Endodermal cell (in vitro differentiated cells): ENCODE measurements at regions not wholly inside any gene's neighbourhood (a gene's known extent, or its start where the extent isn't known, plus 50 kb on each side); places are given as distances from the start of the nearest gene placed in this dataset.

Source experiments
- DNase-seq: peaks from one replicate; pipeline ENCODE4 v3.0.0-alpha.2; 2017
- H3K27ac ChIP-seq: 2 replicates; pipeline ENCODE4 v1.5.1; 2013; ENCODE audit warnings: mild to moderate bottlenecking, low read depth, low read length, moderate library complexity
- H3K27me3 ChIP-seq: 2 replicates; pipeline ENCODE4 v1.6.1; 2013; ENCODE audit warnings: mild to moderate bottlenecking, low read length, moderate library complexity; ENCODE audit not compliant: insufficient read depth, control insufficient read depth, poor library complexity, severe bottlenecking
- H3K36me3 ChIP-seq: 2 replicates; pipeline ENCODE4 v1.7.0; 2013; ENCODE audit warnings: mild to moderate bottlenecking, low read length, moderate library complexity; ENCODE audit not compliant: control insufficient read depth, insufficient read depth
- H3K4me1 ChIP-seq: one replicate; pipeline ENCODE4 v1.7.0; 2013; ENCODE audit warnings: low read length; ENCODE audit not compliant: control insufficient read depth, insufficient read depth
- H3K4me3 ChIP-seq: 2 replicates; pipeline ENCODE4 v1.5.1; 2013; ENCODE audit warnings: mild to moderate bottlenecking, low read length, moderate library complexity
- H3K9ac ChIP-seq: 2 replicates; pipeline ENCODE4 v1.6.1; 2013; ENCODE audit warnings: mild to moderate bottlenecking, low read length, moderate library complexity; ENCODE audit not compliant: poor library complexity, severe bottlenecking; ENCODE audit errors: extremely low read depth
- H3K9me3 ChIP-seq: 2 replicates; pipeline ENCODE4 v1.6.1; 2013; ENCODE audit warnings: mild to moderate bottlenecking, low read length, moderate library complexity; ENCODE audit not compliant: control insufficient read depth
- H3K27ac Mint-ChIP-seq: 2 replicates; pipeline ENCODE4 v1.8.0; 2020; ENCODE audit warnings: mixed read lengths
- H3K27me3 Mint-ChIP-seq: 2 replicates; pipeline ENCODE4 v1.8.0; 2021; ENCODE audit warnings: mild to moderate bottlenecking, mixed read lengths; ENCODE audit not compliant: insufficient read depth
- H3K36me3 Mint-ChIP-seq: 2 replicates; pipeline ENCODE4 v1.8.0; 2020; ENCODE audit warnings: low read depth, mixed read lengths
- H3K4me1 Mint-ChIP-seq: 2 replicates; pipeline ENCODE4 v1.8.0; 2020; ENCODE audit warnings: mixed read lengths
- H3K4me3 Mint-ChIP-seq: 2 replicates; pipeline ENCODE4 v1.8.0; 2020; ENCODE audit warnings: mild to moderate bottlenecking, moderate library complexity, mixed read lengths
- H3K9me3 Mint-ChIP-seq: 2 replicates; pipeline ENCODE4 v1.8.0; 2020; ENCODE audit warnings: mild to moderate bottlenecking, mixed read lengths
- WGBS, 2 experiments: methylation state at CpG; one replicate each; pipeline versions ENCODE4 v1.1.5 to v1.1.7; 2013; ENCODE audit warnings: missing lambda C conversion rate in 2 of 2, mixed read lengths in 1 of 2; ENCODE audit not compliant: insufficient coverage in 1 of 2, insufficient read length in 1 of 2; 5-methylcytosine and 5-hydroxymethylcytosine counted together
- TF ChIP-seq, protein P1 (sequence below): fragments of 200-600 bp; sonication (generic); conservative IDR thresholded peaks from 2 replicates; pipeline ENCODE4 v1.5.0; 2021; ENCODE audit warnings: antibody characterized with exemption, mild to moderate bottlenecking

DNA sequence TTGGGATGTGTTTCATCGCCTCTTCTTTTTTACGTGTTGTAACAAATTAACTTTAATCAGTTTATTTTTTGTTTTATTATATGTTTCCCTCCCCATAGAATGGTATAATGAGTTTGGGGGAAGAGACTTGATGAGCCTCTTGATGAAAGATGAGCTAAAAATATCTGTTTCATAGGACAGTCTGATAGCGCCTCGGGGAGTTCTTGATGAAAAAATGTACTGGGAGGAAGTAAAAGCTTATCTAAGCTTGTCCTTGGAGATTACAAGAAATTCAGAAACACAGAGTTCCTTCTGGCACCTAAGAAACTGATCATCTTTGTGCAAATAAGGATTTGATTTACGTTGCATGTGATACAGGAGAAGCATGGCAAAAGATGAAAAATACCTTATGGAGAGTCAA lies 350.2 kb upstream of the CDH8 start:
- peaks cover 28% of the 10 kb centered on the region for H3K4me1 Mint-ChIP-seq
- H3K27me3 ChIP-seq, result no peaks in the 10 kb centered on the region

DNA sequence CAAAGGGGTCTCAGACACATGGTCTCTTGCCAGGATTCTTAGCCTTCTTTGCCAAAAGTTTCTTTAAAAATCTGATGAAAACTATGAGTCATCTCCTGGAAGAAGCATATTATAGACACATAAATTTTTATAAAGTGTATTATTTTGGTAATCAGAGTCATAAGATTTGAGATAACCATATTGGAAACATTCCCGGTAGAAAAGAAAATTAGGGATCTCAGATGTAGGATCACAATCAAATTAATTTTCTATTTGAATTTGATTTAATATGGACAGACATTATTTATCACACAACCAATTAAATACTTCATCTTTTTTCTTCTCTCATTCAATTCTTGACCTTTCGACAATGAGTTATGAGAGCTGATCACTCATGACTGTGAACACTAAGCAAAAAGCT lies 347.7 kb upstream of the CDH8 start:
- H3K9ac ChIP-seq, result no peak overlapping the region
- DNase-seq, result no peak
- peaks cover 33% of the 10 kb centered on the region for H3K4me1 Mint-ChIP-seq
- TF ChIP-seq, protein P1, sequence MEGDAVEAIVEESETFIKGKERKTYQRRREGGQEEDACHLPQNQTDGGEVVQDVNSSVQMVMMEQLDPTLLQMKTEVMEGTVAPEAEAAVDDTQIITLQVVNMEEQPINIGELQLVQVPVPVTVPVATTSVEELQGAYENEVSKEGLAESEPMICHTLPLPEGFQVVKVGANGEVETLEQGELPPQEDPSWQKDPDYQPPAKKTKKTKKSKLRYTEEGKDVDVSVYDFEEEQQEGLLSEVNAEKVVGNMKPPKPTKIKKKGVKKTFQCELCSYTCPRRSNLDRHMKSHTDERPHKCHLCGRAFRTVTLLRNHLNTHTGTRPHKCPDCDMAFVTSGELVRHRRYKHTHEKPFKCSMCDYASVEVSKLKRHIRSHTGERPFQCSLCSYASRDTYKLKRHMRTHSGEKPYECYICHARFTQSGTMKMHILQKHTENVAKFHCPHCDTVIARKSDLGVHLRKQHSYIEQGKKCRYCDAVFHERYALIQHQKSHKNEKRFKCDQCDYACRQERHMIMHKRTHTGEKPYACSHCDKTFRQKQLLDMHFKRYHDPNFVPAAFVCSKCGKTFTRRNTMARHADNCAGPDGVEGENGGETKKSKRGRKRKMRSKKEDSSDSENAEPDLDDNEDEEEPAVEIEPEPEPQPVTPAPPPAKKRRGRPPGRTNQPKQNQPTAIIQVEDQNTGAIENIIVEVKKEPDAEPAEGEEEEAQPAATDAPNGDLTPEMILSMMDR, result no peak
- no peaks in the 10 kb centered on the region for H3K36me3 ChIP-seq
- H3K27ac Mint-ChIP-seq, result no peak overlapping the region
- no peaks in the 10 kb centered on the region for H3K4me1 ChIP-seq
- H3K27ac ChIP-seq, result no peak overlapping the region
- no peaks in the 10 kb centered on the region for H3K36me3 Mint-ChIP-seq
- peaks cover 1% of the 10 kb centered on the region for H3K9me3 Mint-ChIP-seq
- H3K4me3 ChIP-seq, result no peak overlapping the region
- no peaks in the 10 kb centered on the region for H3K27me3 Mint-ChIP-seq
- 94 to 100% methylated on average over 1 of the region's 2 CpGs for WGBS, 2 experiments
- no peaks in the 10 kb centered on the region for H3K9me3 ChIP-seq
- H3K27me3 ChIP-seq, result no peaks in the 10 kb centered on the region
- no peak overlapping the region for H3K4me3 Mint-ChIP-seq

More for the DNA sequence above, 350.2 kb upstream of the CDH8 start:
- no peaks in the 10 kb centered on the region for H3K9me3 ChIP-seq
- DNase-seq, result no peak
- H3K4me3 Mint-ChIP-seq, result no peak overlapping the region
- WGBS, 2 experiments, result 85 to 92% methylated on average over 3 of the region's 5 CpGs
- no peaks in the 10 kb centered on the region for H3K27me3 Mint-ChIP-seq
- H3K27ac Mint-ChIP-seq, result no peak overlapping the region
- no peaks in the 10 kb centered on the region for H3K36me3 Mint-ChIP-seq
- H3K9me3 Mint-ChIP-seq, result peaks cover 1% of the 10 kb centered on the region
- no peaks in the 10 kb centered on the region for H3K36me3 ChIP-seq
- H3K4me3 ChIP-seq, result no peak overlapping the region
- no peak overlapping the region for H3K27ac ChIP-seq
- TF ChIP-seq, protein P1, result no peak
- no peak overlapping the region for H3K9ac ChIP-seq
- no peaks in the 10 kb centered on the region for H3K4me1 ChIP-seq

DNA sequence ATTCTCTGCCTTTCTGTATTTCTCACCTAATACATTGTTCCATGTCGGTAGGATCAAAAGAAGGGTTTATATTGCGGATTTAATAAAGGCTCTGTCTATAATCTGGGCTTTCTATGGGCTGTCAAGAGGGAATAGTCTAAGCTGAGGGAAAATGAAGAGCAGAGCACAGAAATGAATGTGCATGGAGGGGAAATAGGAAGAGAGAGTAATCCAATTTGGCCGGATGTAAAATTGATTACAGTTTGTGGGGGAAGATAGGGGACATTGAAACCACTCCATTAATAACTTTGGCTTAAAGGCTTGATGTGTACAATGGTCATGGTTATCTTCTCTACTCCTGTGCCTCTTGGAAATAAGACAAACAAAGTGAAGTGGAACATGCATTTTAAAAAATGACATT lies 334.2 kb upstream of the CDH8 start:
- peaks cover 4% of the 10 kb centered on the region for H3K4me1 Mint-ChIP-seq
- Histone ChIP-seq H3K4me1 (no peaks in the 10 kb centered on the region), H3K27ac (no peak overlapping the region), H3K36me3 (no peaks in the 10 kb centered on the region), H3K9ac (no peak overlapping the region), H3K27me3 (no peaks in the 10 kb centered on the region), H3K4me3 (no peak overlapping the region), H3K9me3 (no peaks in the 10 kb centered on the region)
- DNase-seq, result no peak
- H3K36me3 Mint-ChIP-seq, result no peaks in the 10 kb centered on the region
- no peaks in the 10 kb centered on the region for H3K9me3 Mint-ChIP-seq
- 90 to 92% methylated on average over 2 to 3 of the region's 3 CpGs for WGBS, 2 experiments
- H3K4me3 Mint-ChIP-seq, result no peak overlapping the region
- H3K27me3 Mint-ChIP-seq, result no peaks in the 10 kb centered on the region
- no peak overlapping the region for H3K27ac Mint-ChIP-seq
- TF ChIP-seq, protein P1, result no peak
